Skin of body (tissue), 1 donor: ENCODE measurements at regions not wholly inside any gene's neighbourhood (a gene's known extent, or its start where the extent isn't known, plus 50 kb on each side); places are given as distances from the start of the nearest gene placed in this dataset.
"Not testable (repeated sequence)": the region's sequence is repeated elsewhere in the genome, so short reads cannot be mapped to it uniquely, and the experiment has no call there.

Experiments used
- DNase-seq: peaks from one replicate; lab custom pipeline; 2025; lab: John Stamatoyannopoulos, UW

- no peak for DNase-seq
Observed at GRCh38 chr4:85102606-85103005, 136.1 kb upstream of the WDFY3 start.

GRCh38 chr4:85106166-85106565 lies 139.7 kb upstream of the WDFY3 start:
- no peak for DNase-seq

DNA sequence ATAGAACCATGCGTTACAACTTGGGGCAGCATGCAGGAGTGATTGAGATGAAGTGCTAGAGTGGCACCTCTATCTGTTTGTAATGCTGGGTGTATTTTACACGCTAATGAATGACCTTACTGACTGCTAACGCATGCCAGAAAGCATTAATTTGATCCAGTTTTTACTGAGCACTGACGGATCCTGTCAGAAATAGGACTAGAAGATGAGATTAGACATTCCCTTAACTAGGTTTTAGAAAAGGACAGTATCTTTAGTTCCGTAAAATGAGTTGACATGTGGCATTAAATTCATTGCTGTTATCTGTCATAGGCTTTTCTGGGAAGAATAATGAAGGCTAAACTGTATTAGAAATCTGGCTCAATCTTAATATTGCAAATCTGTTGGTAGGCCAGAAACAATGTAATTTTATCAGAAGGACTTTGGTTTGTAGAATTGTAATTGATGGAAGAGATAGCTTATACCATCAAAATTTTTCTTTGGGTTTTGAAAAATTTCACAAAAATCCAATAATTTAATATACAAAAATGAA lies 140.4 kb upstream of the WDFY3 start:
- no peak for DNase-seq

- DNase-seq, result no peak
Observed at GRCh38 chr4:85107553-85107952, 141.1 kb upstream of the WDFY3 start.

GRCh38 chr4:85113706-85114105 lies 147.2 kb upstream of the WDFY3 start:
- DNase-seq, result no peak

- no peak for DNase-seq
Observed at GRCh38 chr4:85114526-85114925, 148.0 kb upstream of the WDFY3 start.

DNA sequence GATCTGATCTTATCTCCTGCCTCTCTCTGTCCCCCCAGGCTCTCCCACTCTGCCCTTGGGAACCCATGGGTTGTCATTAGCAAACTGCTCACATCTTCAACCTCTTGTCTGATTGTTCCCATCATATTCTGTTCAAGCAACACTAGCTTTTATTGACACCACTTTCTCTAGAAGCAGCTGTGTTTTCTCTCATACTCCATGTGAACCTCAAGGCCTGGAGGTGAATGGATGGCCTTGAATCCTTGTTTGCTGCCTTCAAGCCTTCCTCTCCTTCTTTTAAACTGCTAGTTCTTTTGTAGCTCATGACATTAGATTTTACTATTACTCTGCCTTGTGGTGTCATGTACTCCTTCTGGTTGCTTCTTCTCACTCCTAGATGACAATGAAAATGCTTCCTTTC lies 149.5 kb upstream of the WDFY3 start:
- DNase-seq, result no peak

DNA sequence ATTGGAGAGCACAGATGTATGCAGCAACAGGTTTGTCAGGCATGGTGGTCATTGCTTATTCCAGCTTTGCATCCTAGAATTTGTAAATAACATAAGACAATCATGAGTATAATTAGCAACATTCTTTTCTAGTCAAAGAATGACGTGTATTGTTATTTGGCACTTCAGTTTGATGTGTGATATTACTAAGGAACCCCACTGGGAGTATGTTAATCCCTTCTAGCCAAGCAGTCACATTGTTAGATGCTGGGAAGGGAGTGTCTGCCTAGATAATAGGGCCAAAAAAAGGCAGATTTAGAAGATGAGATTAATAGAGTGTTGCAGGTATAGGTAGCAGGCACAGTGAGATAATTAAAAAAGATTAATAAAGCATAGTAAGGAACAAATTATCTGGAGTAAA lies 159.2 kb upstream of the WDFY3 start:
- no peak for DNase-seq

- no peak for DNase-seq
Observed at GRCh38 chr4:85126991-85127591, 160.6 kb upstream of the WDFY3 start.

DNA sequence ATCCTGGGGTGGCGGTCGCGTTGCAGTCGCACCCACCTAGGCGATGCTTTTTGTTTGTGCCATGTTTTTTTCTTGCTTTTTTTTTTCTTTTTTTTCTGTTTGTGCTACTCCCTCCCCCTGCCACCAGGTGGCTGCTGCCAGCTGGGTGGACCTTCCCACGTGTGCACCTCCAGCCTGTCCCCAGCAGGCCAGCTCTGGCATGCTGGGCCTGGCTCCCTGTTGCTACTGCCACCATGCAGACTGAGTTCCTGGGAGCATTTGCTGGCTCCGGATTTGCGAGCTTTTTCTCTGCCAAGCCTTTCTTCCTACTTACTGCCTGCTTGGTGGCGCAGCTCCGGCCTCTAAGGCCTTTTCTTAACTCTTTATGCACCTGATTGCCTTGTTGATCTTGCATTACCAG lies 161.2 kb upstream of the WDFY3 start:
- DNase-seq, result no peak

DNA sequence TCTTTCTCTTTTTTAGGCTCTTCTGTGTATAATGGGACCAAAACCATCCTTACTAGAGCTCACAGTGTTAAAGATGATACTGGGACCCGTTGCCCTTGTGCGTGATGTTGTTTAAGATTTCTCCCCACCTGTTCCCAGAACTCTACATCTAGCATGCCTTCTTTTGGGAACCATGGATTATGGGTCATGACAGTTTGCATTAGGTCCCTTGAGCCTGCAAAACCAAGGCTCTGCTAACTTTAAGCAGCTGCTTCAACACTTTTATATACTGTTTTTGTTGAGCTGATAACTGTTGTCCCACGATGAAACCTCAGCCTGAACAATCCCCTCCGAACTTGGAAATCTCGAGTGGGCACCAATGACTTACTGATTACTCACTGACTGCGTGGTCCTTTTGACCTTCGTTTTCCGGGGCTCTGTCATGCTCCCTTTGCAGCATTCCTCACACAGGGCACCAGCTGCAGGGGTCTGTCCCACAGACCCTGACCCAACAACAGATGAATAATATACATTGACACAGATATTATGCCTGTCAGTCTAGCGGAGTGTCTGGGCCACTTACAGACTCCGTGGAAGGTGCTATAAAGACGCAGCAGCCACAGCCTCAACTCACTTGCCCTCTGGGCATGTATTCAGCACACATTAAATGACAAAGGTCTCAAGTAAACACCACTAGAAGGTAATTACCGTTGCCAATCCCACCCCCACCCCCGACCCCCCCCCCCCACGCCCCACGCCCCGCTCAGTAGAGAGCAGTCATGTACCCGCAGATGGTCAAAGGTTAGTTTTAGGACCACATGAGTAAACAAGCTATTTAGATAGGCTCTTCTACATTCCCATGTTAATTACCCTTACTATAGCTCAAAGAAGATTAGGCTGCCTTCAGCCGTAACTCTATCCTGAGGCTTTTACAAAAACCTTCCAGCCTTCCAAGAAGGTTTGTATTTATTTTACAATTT lies 162.0 kb upstream of the WDFY3 start:
- no peak for DNase-seq

DNA sequence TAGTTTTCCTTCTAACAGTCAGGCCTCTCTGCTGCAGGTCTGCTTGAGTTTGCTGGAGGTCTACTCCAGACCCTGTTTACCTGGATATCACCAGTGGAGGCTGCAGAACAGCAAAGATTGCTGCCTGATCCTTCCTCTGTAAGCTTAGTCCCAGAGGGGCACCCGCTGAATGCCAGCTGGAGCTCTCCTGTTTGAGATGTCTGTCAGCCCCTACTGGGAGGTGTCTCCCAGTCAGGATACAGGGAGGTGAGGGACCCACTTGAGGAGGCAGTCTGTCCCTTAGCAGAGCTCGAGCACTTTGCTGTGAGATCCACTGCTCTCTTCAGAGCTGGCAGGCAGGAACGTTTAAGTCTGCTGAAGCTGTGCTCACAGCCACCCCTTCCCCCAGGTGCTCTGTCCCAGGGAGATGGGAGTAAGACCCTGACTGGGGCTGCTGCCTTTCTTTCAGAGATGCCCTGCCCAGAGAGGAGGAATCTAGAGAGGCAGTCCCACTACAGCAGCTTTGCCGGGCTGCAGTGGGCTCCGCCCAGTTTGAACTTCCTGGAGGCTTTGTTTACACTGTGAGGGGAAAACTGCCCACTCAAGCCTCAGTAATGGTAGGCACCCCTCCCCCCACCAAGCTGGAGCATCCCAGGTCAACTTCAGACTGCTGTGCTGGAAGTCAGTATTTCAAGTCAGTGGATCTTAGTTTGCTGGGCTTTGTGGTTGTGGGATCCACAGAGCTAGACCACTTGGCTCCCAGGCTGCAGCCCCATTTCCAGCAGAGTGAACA lies 163.1 kb upstream of the WDFY3 start:
- DNase-seq, result not testable (repeated sequence)

DNA sequence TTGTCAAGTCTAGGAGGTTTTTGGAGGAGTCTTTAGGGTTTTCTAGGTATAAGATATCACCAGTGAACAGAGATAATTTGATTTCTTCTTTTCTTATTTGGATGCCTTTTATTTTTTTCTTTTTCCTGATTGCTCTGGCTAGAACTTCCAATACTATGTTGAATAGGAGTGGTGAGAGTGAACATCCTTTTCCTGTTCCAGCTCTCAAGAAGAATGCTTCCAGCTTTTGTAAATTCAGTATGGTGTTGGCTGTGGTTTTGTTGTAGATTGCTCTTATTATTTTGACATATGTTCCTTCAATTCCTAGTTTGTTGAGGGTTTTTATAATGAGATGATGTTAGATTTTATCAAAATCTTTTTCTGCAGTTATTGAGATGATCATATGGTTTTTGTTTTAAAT lies 165.6 kb upstream of the WDFY3 start:
- no peak for DNase-seq

DNA sequence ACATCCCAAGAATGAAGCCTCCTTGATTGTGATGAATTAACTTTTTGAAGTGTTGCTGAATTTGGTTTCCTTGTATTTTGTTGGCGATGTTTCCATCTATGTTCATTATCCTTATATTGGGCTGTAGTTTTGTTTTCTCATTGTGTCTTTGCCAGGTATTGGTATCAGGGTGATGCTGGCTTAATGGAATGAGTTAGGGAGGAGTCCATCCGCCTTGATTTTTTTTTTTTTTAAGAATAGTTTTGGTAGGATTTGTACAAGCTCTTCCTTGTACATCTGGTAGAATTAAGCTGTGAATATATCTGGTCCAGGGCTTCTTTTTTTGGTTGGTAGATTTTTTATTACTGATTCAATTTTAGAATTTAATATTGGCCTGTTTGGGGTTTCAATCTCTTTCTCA lies 166.1 kb upstream of the WDFY3 start:
- no peak for DNase-seq

GRCh38 chr4:85139749-85140148 lies 173.3 kb upstream of the WDFY3 start:
- not testable (repeated sequence) for DNase-seq

GRCh38 chr4:85142451-85142850 lies 176.0 kb upstream of the WDFY3 start:
- no peak for DNase-seq

- DNase-seq, result peak; percentile 84
Observed at GRCh38 chr4:85147481-85148076, 181.1 kb upstream of the WDFY3 start.

DNA sequence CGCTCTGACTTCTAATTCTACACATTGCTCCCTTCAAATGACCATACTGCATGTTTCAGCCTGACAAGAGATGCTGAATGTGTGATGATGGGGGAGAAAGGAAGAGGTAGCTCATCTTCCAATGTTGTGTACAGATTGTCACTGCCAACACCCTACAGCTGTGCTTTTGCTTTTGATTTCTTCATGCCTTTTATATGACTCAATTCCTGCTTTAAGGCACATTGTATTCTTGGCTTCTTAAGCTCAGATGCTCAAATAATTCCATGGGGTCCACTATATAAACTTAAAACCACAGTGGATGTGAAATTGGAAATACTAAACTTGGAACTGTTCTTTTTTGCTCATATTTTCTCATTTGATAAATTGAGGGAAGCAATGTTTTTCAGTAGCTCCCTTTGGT lies 183.2 kb upstream of the WDFY3 start:
- DNase-seq, result peak; percentile 96

GRCh38 chr4:85151371-85151770 lies 184.9 kb upstream of the WDFY3 start:
- peak; percentile 81 for DNase-seq

GRCh38 chr4:85151786-85152185 lies 185.3 kb upstream of the WDFY3 start:
- DNase-seq, result peak; percentile 59

DNA sequence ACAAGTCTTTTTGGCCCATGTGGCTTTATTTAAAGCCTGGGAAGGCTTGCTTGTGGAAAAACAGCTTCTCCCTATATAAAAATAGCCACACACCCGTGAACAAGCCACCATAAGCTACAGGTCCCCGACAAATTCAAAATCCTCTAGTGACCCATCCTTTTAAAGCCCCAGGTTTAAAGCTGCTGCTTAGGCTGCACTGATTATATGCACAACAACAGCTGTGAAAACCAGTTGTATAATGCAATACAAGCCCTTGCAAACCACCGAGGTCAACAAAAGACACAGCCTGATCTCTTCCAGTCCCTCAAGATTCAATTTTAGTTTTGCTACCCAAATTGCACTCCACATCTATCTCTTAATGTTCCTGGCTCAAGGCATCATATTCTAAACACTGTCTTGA lies 186.0 kb upstream of the WDFY3 start:
- DNase-seq, result no peak

- DNase-seq, result peak; percentile 26
Observed at GRCh38 chr4:85153221-85153620, 186.7 kb upstream of the WDFY3 start.
